ENCODE measurements at regions not wholly inside any gene's neighbourhood (a gene's known extent, or its start where the extent isn't known, plus 50 kb on each side); places are given as distances from the start of the nearest gene placed in this dataset.

DNA sequence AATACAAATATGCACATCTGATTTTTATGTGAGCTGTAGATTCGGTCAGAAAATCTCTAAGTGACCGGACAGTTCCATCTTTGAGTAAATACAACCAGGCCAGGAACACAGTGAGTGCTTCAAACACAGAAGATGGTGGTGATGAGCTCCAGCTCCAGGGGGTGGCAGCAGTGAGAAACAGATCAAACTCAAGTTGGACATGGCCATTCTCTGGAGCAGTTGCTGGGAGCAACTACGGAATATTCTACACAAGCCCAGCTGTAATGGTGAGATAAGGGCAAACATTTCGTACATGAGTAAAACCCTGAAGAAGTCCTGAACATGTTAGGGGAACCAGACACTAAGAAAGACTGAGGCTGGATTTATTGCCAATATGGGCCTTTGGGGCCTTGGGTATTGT is 100.7 kb downstream of the BARHL2 start:
- H3K9me3 Mint-ChIP-seq, result no peaks in the 10 kb centered on the region; a peak in 1 of 5 replicates
- no CpG with 5 or more reads among the region's 4 CpGs for WGBS (ENCODE audit: extremely low coverage, insufficient read length, low lambda C conversion rate)
- H3K9me3 ChIP-seq (ENCODE audit: control insufficient read depth, low read depth, low read length), result no peaks in the 10 kb centered on the region
- no peaks in the 10 kb centered on the region for H3K27me3 ChIP-seq (ENCODE audit: insufficient read depth, low read length)
- no peak overlapping the region for H3K27ac Mint-ChIP-seq
- H2BK5ac ChIP-seq (ENCODE audit: insufficient read length, low read length), result no peak overlapping the region
- H3K27me3 Mint-ChIP-seq (ENCODE audit: low read depth), result 0 out of 2 replicates have a peak, but pooled peaks cover 2% of the 10 kb centered on the region
- H2AK5ac ChIP-seq (ENCODE audit: insufficient read length, low read length), result no peak overlapping the region
- peaks cover 3% of the 10 kb centered on the region for H3K4me1 ChIP-seq (ENCODE audit: insufficient read depth, low read length)
- H2BK120ac ChIP-seq (ENCODE audit: low read depth, low read length, poor library complexity, severe bottlenecking), result no peak overlapping the region
- H3K18ac ChIP-seq (ENCODE audit: insufficient read length, low read depth, low read length), result no peak overlapping the region
- H3K23ac ChIP-seq (ENCODE audit: insufficient read length, low read depth, low read length), result no peak overlapping the region
- no peak overlapping the region for H3K4ac ChIP-seq (ENCODE audit: low read depth, low read length)
- no peak overlapping the region for H3K4me3 Mint-ChIP-seq
- no peaks in the 10 kb centered on the region for H3K79me2 ChIP-seq (ENCODE audit: insufficient read depth, low read length)
- H3K14ac ChIP-seq (ENCODE audit: insufficient read depth, low read length), result no peak overlapping the region
- no peak overlapping the region for H3K4me2 ChIP-seq (ENCODE audit: insufficient read depth, insufficient read length, low read length)
- DNase-seq, result peak; percentile 59
- no peak overlapping the region for H3K56ac ChIP-seq (ENCODE audit: insufficient read length, low read depth, low read length)
- H3K27ac ChIP-seq (ENCODE audit: insufficient read length, low read depth, low read length), result no peak overlapping the region
- H3K23me2 ChIP-seq (ENCODE audit: insufficient read length, low read depth, low read length, poor library complexity, severe bottlenecking), result no peaks in the 10 kb centered on the region
- TF ChIP-seq, protein P1, sequence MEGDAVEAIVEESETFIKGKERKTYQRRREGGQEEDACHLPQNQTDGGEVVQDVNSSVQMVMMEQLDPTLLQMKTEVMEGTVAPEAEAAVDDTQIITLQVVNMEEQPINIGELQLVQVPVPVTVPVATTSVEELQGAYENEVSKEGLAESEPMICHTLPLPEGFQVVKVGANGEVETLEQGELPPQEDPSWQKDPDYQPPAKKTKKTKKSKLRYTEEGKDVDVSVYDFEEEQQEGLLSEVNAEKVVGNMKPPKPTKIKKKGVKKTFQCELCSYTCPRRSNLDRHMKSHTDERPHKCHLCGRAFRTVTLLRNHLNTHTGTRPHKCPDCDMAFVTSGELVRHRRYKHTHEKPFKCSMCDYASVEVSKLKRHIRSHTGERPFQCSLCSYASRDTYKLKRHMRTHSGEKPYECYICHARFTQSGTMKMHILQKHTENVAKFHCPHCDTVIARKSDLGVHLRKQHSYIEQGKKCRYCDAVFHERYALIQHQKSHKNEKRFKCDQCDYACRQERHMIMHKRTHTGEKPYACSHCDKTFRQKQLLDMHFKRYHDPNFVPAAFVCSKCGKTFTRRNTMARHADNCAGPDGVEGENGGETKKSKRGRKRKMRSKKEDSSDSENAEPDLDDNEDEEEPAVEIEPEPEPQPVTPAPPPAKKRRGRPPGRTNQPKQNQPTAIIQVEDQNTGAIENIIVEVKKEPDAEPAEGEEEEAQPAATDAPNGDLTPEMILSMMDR (conservative IDR thresholded peaks at IDR 0.05), result peak; percentile 68
- H4K5ac ChIP-seq (ENCODE audit: insufficient read length, low read depth, low read length), result no peak overlapping the region
- no peak overlapping the region for H3T11ph ChIP-seq (ENCODE audit: low read length)
- no peak overlapping the region for H4K91ac ChIP-seq (ENCODE audit: insufficient read length, low read depth, low read length)
- no peaks in the 10 kb centered on the region for H4K20me1 ChIP-seq (ENCODE audit: control insufficient read depth, insufficient read depth, insufficient read length)
- H2BK15ac ChIP-seq (ENCODE audit: low read depth, low read length), result no peak overlapping the region
- peaks cover 15% of the 10 kb centered on the region in 2 experiments for H3K4me1 Mint-ChIP-seq
- H3K79me1 ChIP-seq (ENCODE audit: insufficient read depth, low read depth, low read length, poor library complexity, severe bottlenecking), result no peaks in the 10 kb centered on the region
- peaks cover 0 to 9% (median 0%) of the 10 kb centered on the region in 3 experiments; a peak in 1 of 7 replicates for H3K36me3 Mint-ChIP-seq (ENCODE audit: insufficient read depth in 1 of 3, low read depth in 3 of 3)
- no peak overlapping the region for H2AFZ ChIP-seq (ENCODE audit: low read length)
- no peak overlapping the region for H3K9ac ChIP-seq (ENCODE audit: extremely low read depth, insufficient read length, low read length)
- no peak overlapping the region for H2BK12ac ChIP-seq (ENCODE audit: insufficient read length, low read depth, low read length)
- no peak overlapping the region for H2BK20ac ChIP-seq (ENCODE audit: low read depth, low read length, poor library complexity, severe bottlenecking)
- H4K8ac ChIP-seq (replicated peaks; ENCODE audit: insufficient read length, low read depth, low read length), result no peak overlapping the region
